SK-N-SH (cell line): ENCODE measurements at regions not wholly inside any gene's neighbourhood (a gene's known extent, or its start where the extent isn't known, plus 50 kb on each side); places are given as distances from the start of the nearest gene placed in this dataset.

Source experiments
- CTCF ChIA-PET: fragments of 300-600, 350-600 bp; formaldehyde crosslinking; extraction: SDS; loops from one replicate; lab custom pipeline; 2021; lab: Yijun Ruan, JAX
- POLR2A ChIA-PET: fragments of 350-600 bp; sonication (Branson Sonifier 250); formaldehyde crosslinking; extraction: SDS; loops from one replicate; lab custom pipeline; 2020; ENCODE audit warnings: antibody characterized with exemption, inconsistent platforms; lab: Yijun Ruan, JAX
- DNase-seq: peaks from one replicate; pipeline ENCODE4 v3.0.0; 2012
- H2AFZ ChIP-seq: fragments of 200-600 bp; sonication (generic); 2 replicates; pipeline ENCODE4 v1.8.1; 2016; ENCODE audit warnings: antibody characterized with exemption, mild to moderate bottlenecking, low read depth
- H3F3A ChIP-seq: fragments of 200-600 bp; sonication (generic); replicated peaks from 2 replicates; pipeline ENCODE3; 2016; ENCODE audit warnings: antibody characterized with exemption, mild to moderate bottlenecking; ENCODE audit not compliant: insufficient read depth
- H3K27ac ChIP-seq, 2 experiments: fragments of 200-500 bp in 1 of 2; fragments of 200-600 bp in 1 of 2; sonication (Bioruptor generic) in 1 of 2; sonication (generic), shearing (Covaris generic) in 1 of 2; 2 replicates each; pipeline versions ENCODE4 v1.5.1 to v1.6.1; 2014 to 2016; ENCODE audit warnings: low read depth in 2 of 2, inconsistent platforms in 1 of 2, low read length in 1 of 2, mild to moderate bottlenecking in 1 of 2, mixed read lengths in 1 of 2
- H3K27me3 ChIP-seq: fragments of 200-600 bp; sonication (generic), shearing (Covaris generic); 2 replicates; pipeline ENCODE4 v1.6.1; 2016; ENCODE audit warnings: mixed run types; ENCODE audit not compliant: insufficient read depth
- H3K36me3 ChIP-seq, 2 experiments: fragments of 200-500 bp in 1 of 2; fragments of 200-600 bp in 1 of 2; sonication (Bioruptor generic) in 1 of 2; sonication (generic) in 1 of 2; replicated peaks in 1 of 2; 2 replicates each; pipeline versions ENCODE3 to v1.5.1; 2014 to 2016; ENCODE audit warnings: low read length in 1 of 2, mild to moderate bottlenecking in 1 of 2; ENCODE audit not compliant: insufficient read depth in 2 of 2, control insufficient read depth in 1 of 2
- H3K4me1 ChIP-seq, 2 experiments: fragments of 200-500 bp in 1 of 2; fragments of 200-600 bp in 1 of 2; sonication (Bioruptor generic) in 1 of 2; sonication (generic), shearing (Covaris generic) in 1 of 2; 2 replicates each; pipeline versions ENCODE4 v1.5.1 to v1.6.1; 2014 to 2016; ENCODE audit warnings: low read depth in 1 of 2, low read length in 1 of 2, mixed run types in 1 of 2; ENCODE audit not compliant: insufficient read depth in 2 of 2, control insufficient read depth in 1 of 2
- H3K4me2 ChIP-seq: fragments of 200-600 bp; sonication (generic), shearing (Covaris generic); 2 replicates; pipeline ENCODE4 v1.6.1; 2017; ENCODE audit warnings: mixed run types
- H3K4me3 ChIP-seq, 2 experiments: fragments of 200-500 bp in 1 of 2; fragments of 200-600 bp in 1 of 2; sonication (Bioruptor generic) in 1 of 2; sonication (generic), shearing (Covaris generic) in 1 of 2; 2 replicates each; pipeline versions ENCODE4 v1.5.1 to v1.8.1; 2014 to 2016; ENCODE audit warnings: low read depth in 2 of 2, inconsistent platforms in 1 of 2, low read length in 1 of 2, mild to moderate bottlenecking in 1 of 2, mixed read lengths in 1 of 2, moderate library complexity in 1 of 2
- H3K79me2 ChIP-seq: fragments of 200-600 bp; sonication (generic); 2 replicates; pipeline ENCODE4 v1.8.1; 2017; ENCODE audit warnings: mild to moderate bottlenecking; ENCODE audit not compliant: insufficient read depth
- H3K9ac ChIP-seq: fragments of 200-600 bp; sonication (generic); 2 replicates; pipeline ENCODE4 v1.6.1; 2017; ENCODE audit warnings: mixed run types
- H3K9me2 ChIP-seq: fragments of 200-600 bp; sonication (generic); 2 replicates; pipeline ENCODE4 v1.6.1; 2017; ENCODE audit warnings: mixed run types
- H3K9me3 ChIP-seq: fragments of 200-600 bp; sonication (generic); 2 replicates; pipeline ENCODE4 v1.6.1; 2017; ENCODE audit warnings: mixed run types, mild to moderate bottlenecking, moderate library complexity
- H4K20me1 ChIP-seq: fragments of 200-600 bp; sonication (generic); 2 replicates; pipeline ENCODE4 v1.6.1; 2017; ENCODE audit warnings: mild to moderate bottlenecking, mixed run types; ENCODE audit not compliant: insufficient read depth
- FOSL2 ChIP-seq: IDR thresholded peaks from 2 replicates; pipeline ENCODE4 v1.4.0; 2012; ENCODE audit warnings: low read depth, mild to moderate bottlenecking, moderate library complexity, borderline replicate concordance
- FOXJ3 ChIP-seq: sonication (generic); formaldehyde crosslinking; IDR thresholded peaks from 2 replicates; pipeline ENCODE4 v1.5.1; 2020; ENCODE audit warnings: mild to moderate bottlenecking, missing genetic modification reagents
- FOXM1 ChIP-seq: IDR thresholded peaks from 2 replicates; pipeline ENCODE4 v1.4.0; 2012; ENCODE audit warnings: low read depth, mild to moderate bottlenecking
- PBX3 ChIP-seq: IDR thresholded peaks from 2 replicates; pipeline ENCODE4; 2012
- POLR2AphosphoS5 ChIP-seq: IDR thresholded peaks from 2 replicates; pipeline ENCODE4 v1.6.1; 2012; ENCODE audit warnings: low read depth, low read length
- RAD21 ChIP-seq: IDR thresholded peaks from 2 replicates; pipeline ENCODE4 v1.6.1; 2012; ENCODE audit warnings: mild to moderate bottlenecking, low read length
- RFX5 ChIP-seq: IDR thresholded peaks from 2 replicates; pipeline ENCODE4 v1.6.1; 2012; ENCODE audit warnings: mild to moderate bottlenecking, improper control_type of control experiment, low read length
- WGBS: methylation state at CpG from one replicate; pipeline ENCODE4 v1.1.6; 2017; ENCODE audit warnings: low lambda C conversion rate; 5-methylcytosine and 5-hydroxymethylcytosine counted together
- TF ChIP-seq, protein P1 (sequence below): IDR thresholded peaks from 2 replicates; pipeline ENCODE4 v1.4.0; 2012; ENCODE audit warnings: low read depth, borderline replicate concordance
- TF ChIP-seq, protein P2 (sequence below): fragments of 150-350 bp; IDR thresholded peaks from 2 replicates; pipeline ENCODE4 v1.6.1; 2016; ENCODE audit warnings: mild to moderate bottlenecking, low read depth, low read length

DNA sequence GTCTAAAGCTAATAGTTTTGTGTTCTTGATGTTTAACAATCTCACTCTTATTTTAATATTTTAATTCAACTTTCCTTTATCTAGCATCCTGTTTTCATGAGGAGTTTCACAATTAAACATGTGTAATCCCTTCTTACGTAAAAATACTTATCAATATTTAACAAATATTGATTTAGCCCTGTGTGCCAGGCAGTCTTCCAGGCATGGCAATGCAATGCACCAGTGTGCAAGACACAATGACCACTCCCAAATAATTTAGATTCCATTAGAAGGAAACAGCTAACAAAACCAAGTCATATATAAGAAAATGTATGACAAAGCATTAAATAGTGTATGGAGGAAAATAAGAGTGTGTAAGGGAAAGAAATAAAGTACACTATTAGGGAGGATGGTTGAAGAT is 627.1 kb upstream of the ARPP21 start (continued):
- no peak for TF ChIP-seq POLR2AphosphoS5
- no peak for TF ChIP-seq FOXM1

- no peaks in the 10 kb centered on the region for H3K9me2 ChIP-seq
- H3K27me3 ChIP-seq = no peaks in the 10 kb centered on the region
- CTCF ChIA-PET = no interaction called here
- no peak overlapping the region for H3K27ac ChIP-seq
- H2AFZ ChIP-seq = no peak overlapping the region
- TF ChIP-seq FOSL2 (no peak), RFX5 (no peak)
- TF ChIP-seq, protein P1, sequence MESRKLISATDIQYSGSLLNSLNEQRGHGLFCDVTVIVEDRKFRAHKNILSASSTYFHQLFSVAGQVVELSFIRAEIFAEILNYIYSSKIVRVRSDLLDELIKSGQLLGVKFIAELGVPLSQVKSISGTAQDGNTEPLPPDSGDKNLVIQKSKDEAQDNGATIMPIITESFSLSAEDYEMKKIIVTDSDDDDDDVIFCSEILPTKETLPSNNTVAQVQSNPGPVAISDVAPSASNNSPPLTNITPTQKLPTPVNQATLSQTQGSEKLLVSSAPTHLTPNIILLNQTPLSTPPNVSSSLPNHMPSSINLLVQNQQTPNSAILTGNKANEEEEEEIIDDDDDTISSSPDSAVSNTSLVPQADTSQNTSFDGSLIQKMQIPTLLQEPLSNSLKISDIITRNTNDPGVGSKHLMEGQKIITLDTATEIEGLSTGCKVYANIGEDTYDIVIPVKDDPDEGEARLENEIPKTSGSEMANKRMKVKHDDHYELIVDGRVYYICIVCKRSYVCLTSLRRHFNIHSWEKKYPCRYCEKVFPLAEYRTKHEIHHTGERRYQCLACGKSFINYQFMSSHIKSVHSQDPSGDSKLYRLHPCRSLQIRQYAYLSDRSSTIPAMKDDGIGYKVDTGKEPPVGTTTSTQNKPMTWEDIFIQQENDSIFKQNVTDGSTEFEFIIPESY = no peak
- TF ChIP-seq, all 33 proteins: peak for 0
- DNase-seq = no peak
- Histone ChIP-seq H3K36me3 (no peaks in the 10 kb centered on the region), H3K4me1 (no peaks in the 10 kb centered on the region), H3K79me2 (no peaks in the 10 kb centered on the region), H3K4me2 (no peak overlapping the region), H3K4me3 (no peak overlapping the region), H4K20me1 (no peaks in the 10 kb centered on the region), H3F3A (no peaks in the 10 kb centered on the region), H3K9me3 (no peaks in the 10 kb centered on the region; the same call in 1 of the 2 replicates), H3K9ac (no peak overlapping the region)
- WGBS = 42% methylated on average over 2 of the region's 2 CpGs
- POLR2A ChIA-PET = no interaction called here
Observed at GRCh38 chr3:35028157-35028556, 611.2 kb upstream of the ARPP21 start.

DNA sequence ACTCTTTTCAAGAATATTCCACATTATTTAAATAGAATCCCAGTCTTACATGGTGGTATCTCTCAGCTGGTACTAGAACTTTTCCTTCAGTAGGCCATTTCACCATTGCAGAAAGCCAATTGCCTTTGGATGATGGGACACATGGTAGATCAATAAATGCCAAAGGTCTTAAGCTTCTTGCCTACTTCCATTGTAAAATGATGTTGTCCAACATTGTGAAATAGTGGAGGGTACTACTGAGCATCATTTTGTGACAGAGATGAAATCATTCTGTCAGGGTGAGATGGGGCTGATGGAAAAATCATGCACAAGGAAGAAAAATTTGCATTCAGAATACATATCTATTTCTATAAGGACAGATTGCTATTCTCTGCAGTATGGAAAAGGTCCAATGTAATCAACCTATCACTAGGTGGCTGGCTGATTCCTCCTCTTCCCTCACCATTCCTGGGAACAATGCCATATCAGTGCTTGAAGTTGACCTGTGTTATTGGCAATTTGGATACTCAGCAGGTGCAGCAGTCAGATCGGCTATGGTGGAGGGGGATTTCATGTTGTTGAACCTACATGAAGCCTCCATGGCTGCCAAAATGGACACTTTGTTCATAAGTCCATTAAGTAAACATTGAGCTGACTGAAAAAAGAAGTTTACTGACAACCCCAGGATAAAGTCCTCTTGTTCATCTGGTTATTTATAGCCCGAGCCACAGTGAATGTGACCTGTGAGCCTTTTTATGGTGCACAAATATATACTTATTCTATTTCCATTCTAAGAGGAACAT is 596.9 kb upstream of the ARPP21 start:
- Histone ChIP-seq H4K20me1 (no peaks in the 10 kb centered on the region), H3K4me3 (no peak overlapping the region), H3K4me1 (no peaks in the 10 kb centered on the region), H3K27ac (no peak overlapping the region), H3K9me2 (no peaks in the 10 kb centered on the region), H3K79me2 (no peaks in the 10 kb centered on the region), H3K4me2 (no peak overlapping the region), H3F3A (no peaks in the 10 kb centered on the region), H3K36me3 (no peaks in the 10 kb centered on the region), H3K27me3 (no peaks in the 10 kb centered on the region), H3K9ac (no peak overlapping the region), H3K9me3 (no peaks in the 10 kb centered on the region), H2AFZ (no peak overlapping the region)
- DNase-seq = no peak
- ChIA-PET POLR2A (no interaction called here), CTCF (no interaction called here)
- TF ChIP-seq, protein P2, sequence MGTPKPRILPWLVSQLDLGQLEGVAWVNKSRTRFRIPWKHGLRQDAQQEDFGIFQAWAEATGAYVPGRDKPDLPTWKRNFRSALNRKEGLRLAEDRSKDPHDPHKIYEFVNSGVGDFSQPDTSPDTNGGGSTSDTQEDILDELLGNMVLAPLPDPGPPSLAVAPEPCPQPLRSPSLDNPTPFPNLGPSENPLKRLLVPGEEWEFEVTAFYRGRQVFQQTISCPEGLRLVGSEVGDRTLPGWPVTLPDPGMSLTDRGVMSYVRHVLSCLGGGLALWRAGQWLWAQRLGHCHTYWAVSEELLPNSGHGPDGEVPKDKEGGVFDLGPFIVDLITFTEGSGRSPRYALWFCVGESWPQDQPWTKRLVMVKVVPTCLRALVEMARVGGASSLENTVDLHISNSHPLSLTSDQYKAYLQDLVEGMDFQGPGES = no peak
- TF ChIP-seq FOXJ3 (CRISPR knock-in tag) = no peak
- TF ChIP-seq FOXM1 = no peak
- TF ChIP-seq RAD21 = no peak
- no peak for TF ChIP-seq PBX3
- WGBS = 23% methylated on average over 2 of the region's 2 CpGs
